GM12873 (cell line): ENCODE measurements at regions not wholly inside any gene's neighbourhood (a gene's known extent, or its start where the extent isn't known, plus 50 kb on each side); places are given as distances from the start of the nearest gene placed in this dataset.

Experiments used
- CTCF ChIP-seq: IDR thresholded peaks from 2 replicates; pipeline ENCODE4 v1.5.1; 2012; ENCODE audit warnings: low read depth, mild to moderate bottlenecking, moderate library complexity, low read length, control low read depth; ENCODE audit not compliant: insufficient read depth; ENCODE audit errors: missing control alignments

DNA sequence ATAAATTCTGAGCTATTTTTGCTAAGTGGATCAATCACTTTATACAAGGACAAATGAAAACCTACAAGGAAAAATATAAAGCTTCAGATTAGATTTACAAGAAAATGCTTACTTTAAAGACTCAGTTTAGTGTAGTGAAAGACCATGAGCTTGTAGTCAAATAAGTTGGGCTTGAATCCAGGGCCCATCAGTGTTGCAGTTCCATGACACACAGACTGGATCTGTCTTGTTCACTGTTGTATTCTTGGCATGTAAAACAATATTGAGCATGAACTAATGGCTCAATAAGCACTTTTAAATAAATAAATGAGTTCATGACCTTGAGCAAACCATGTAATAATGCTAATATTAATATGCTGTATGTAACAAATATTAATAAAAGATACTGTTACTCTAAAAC lies 164.6 kb upstream of the KCND2 start:
- TF ChIP-seq CTCF = no peak

DNA sequence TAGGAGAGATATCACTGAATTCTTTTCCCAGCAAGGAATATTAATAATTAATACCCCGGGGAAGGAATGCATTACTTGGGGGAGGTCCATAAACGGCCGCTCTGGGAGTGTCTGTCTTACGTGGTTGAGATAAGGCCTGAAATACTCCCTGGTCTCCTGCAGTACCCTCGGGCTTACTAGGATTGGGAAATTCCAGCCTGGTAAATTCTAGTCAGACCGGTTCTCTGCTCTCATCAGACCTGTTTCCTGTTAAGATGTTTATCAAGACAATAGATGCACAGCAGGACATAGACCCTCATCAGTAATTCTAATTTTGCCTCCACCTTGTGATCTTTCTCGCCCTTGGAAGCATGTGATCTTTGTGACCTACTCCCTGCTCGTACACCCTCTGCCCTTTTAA lies 162.8 kb upstream of the KCND2 start:
- TF ChIP-seq CTCF = no peak

- no peak for TF ChIP-seq CTCF
Observed at GRCh38 chr7:120114626-120115025, 158.3 kb upstream of the KCND2 start.

DNA sequence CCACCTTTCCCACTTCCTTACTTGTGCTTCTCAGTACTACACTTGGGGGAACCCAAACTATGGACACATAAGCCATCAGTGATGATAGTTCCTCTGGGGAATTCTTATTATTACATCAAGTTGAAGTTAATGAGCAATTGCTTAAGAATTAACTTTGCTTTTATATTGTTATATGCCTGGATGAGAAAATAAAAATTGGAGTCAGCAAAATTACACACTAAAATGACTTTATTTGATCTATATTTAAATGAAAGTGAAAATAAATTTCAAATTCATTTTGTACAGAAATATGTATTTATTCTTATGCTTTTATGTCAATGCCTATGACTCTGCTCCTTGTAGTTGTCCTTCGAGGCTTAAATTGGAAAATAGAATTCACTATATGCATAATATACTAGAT lies 149.4 kb upstream of the KCND2 start:
- no peak for TF ChIP-seq CTCF

DNA sequence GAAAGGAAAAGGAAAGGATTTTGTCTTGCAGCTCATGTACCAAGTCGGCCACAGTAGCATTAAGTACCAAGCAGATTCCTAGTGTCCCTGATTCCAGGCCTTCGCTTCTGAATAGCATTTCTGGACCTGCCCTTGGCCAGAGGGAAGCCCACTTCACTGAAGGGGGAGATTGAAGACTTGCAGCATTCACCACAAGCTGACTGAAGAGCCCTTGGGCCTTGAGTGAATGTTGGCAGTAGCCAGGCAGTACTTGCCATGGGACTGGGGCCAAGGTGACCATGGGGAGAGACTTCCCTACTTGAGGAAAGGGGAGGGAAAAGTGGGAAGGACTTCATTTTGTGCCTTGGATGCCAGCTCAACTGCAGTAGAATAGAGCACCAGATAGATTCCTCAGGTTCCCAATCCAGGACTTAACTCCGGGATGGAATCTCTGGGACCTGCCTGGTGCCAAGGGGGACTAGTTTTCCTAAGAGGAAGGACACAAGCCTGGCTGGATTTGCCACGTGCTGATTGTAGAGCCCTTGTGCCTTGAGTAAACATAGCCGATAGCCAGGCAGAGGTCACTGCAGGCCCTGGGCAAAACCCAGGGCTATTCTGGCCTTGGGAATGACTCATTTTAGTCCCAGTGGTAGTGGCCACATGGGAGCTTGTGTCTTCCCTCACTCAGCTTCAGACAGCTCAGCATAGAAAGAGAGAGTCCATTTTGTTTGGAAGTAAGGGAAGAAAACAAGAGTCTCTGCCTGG lies 141.7 kb upstream of the KCND2 start:
- TF ChIP-seq CTCF = no peak

DNA sequence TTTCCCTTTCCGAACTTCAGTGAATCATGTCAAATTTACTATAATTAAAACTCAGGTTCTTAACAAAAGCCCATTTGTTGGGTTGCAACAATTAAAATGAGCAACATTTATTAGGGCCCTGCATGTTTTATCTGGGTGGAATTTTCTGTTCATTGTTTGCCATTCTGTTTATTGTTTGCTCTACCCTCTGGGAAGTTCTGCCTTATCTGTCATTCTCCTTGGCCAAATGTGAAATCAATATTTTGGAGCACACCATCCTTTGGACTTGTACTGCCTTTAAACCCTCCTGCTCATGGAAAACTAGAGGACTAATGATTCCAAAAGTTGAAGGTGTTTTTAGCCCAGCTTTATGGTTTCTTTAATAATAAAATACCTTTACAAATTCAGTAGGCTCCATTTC lies 134.5 kb upstream of the KCND2 start:
- TF ChIP-seq CTCF = no peak

- TF ChIP-seq CTCF = no peak
Observed at GRCh38 chr7:120156476-120156875, 116.5 kb upstream of the KCND2 start.
